SIG-M5 treated with dmso at 0.1 percent for 504 hours (cell line): ENCODE measurements at regions not wholly inside any gene's neighbourhood (a gene's known extent, or its start where the extent isn't known, plus 50 kb on each side); places are given as distances from the start of the nearest gene placed in this dataset.
"Not testable (repeated sequence)": the region's sequence is repeated elsewhere in the genome, so short reads cannot be mapped to it uniquely, and the experiment has no call there.

Experiments
- DNase-seq: peaks from one replicate; lab custom pipeline; 2025; ENCODE audit not compliant: unreplicated experiment; lab: John Stamatoyannopoulos, UW

DNA sequence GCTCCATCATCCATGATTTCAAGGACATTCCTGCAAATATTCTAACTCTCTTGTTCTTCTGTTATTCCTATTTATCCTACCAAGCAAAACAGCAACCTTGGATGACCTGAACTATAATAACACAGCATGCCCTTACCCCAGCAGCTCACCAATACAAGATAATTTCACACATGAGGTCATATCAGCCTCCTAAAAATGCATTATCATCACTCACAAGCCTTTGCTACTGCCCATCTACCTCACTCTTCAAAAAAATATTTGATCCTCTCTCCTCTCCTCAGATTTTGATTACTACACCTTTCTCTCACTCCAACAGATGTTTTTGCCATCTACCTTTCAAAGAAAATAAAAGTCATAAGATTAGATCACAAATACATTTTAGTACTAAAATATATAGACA lies 777.6 kb upstream of the NCAM2 start:
- DNase-seq, result no peak

DNA sequence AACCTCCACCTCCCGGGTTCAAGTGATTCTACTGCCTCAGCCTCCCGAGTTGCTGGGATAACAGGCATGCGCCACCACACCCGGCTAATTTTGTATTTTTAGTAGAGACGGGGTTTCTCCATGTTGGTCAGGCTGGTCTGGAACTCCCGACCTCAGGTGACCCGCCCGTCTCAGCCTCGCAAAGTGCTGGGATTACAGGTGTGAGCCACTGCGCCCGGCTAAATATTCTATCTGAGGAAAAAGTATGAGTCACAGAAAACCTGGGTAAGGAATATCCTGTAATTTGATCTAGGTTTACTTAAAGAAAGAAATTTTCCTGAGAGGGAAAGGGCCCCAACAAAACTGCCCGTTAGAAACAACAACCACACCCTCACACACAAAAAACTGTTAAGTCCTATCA lies 776.2 kb upstream of the NCAM2 start:
- DNase-seq, result not testable (repeated sequence)

DNA sequence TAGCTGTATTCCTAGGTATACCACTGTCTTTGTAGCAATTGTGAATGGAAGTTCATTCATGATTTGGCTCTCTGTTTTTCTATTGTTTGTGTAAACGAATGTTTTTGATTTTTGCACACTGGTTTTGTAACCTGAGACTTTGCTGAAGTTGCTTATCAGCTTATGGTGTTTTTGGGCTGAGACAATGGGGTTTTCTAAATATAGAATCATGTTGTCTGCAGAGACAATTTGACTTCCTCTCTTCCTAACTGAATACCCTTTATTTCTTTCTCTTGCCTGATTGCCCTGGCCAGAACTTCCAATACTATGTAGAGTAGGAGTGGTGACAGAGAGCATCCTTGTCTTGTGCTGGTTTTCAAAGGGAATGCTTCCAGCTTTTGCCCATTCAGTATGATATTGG lies 761.6 kb upstream of the NCAM2 start:
- DNase-seq, result not testable (repeated sequence)

DNA sequence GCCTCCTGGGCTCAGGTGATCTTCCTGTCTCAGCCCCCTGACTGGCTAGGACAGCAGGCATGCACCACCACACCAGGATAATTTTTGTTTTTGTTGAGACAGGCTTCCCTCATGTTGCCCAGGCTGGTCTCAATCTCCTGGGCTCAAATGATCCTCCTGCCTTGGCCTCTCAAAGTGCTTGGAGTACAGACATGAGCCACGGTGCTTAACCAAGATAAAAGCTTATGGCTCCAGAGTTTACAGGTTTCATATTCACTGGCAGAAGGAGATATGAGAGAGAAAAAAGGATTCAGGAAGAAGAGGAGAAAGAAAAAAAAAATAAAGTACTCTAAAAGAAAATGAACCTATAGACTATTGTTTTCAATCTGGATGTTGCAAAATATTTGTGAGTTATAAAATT lies 748.8 kb upstream of the NCAM2 start:
- DNase-seq, result no peak

DNA sequence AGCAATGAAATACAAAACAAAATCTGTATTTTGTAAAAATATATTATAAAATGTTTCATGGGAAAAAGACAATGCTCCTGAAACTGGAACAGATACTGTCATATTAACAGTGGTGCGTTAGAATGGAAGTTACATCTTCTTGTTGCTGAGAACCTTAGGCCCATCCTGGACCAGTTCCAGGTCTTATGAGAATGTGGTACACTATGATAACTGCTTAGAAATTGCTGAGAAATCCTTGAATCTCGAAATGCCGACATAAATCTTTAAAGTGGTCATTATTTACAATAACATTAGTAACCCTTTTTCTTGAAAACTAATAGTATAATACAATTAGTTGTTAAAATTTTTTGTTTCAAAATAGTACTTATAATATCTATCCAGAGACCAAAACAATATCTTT lies 747.9 kb upstream of the NCAM2 start:
- no peak for DNase-seq

DNA sequence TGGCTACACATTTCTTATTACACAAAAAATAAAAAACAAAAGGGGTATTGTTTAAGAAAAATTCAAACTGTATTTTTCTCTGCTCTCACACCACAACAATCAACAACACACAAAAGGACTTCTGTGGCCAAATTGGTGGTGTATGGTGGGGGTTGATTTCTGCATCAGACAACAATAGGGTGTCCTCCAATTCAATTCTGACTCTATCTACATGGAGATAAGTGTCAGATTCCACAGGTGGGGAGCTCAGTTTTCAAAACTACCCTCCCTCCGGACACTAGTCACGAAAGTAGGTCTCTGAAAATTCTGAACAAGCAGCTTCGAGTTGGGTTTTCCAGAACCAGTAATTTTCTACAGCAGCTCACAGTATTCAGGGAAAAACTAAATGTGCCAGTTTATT lies 744.9 kb upstream of the NCAM2 start:
- DNase-seq, result no peak

DNA sequence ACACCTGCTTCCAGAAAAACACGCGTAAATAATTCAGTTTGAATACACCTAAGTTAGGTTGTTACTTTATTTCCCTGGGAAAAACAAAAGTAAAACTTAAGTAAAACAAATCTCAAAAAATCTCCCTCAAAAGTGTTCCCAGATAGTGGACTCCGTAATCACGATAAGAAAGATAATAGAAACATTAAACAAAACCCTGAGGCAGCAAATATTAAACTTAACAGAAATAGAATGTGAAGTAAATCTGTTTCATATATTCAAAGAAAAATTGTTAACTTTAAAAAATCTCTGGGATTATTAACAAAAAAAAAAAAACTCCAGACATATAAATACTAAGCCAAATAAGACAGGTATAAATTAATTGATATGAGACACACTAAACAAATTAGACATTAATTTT lies 743.2 kb upstream of the NCAM2 start:
- DNase-seq, result no peak

DNA sequence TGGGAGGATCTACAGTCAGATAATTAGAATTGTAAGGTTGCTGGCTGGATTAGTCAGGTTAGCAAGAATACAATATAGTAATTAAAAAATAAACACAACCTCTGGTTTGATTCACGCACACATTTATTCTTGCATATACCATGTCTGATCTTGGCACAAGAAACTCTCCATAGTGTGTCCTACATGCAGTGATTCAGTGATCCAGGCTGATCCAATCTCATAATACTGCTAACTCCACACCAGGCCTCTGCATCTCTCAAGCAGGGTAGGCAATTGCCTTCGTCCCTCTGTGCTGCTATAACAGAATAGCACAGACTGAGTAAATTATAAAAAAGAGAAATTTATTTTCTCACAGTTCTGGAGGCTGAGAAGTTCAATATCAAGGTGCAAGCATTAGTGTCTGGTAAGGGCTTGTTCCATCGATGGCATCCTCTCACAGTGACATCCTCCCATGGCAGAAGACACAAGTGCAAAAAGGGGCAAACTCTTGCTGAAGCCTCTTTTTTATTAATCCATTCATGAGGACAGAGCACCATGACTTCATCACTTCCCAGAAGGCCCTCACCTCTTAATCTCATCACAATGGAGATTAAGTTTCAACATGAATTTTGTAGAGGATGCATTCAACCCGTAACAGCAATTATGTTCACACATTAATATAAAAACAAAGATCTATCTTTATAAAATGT lies 741.0 kb upstream of the NCAM2 start:
- DNase-seq, result no peak

DNA sequence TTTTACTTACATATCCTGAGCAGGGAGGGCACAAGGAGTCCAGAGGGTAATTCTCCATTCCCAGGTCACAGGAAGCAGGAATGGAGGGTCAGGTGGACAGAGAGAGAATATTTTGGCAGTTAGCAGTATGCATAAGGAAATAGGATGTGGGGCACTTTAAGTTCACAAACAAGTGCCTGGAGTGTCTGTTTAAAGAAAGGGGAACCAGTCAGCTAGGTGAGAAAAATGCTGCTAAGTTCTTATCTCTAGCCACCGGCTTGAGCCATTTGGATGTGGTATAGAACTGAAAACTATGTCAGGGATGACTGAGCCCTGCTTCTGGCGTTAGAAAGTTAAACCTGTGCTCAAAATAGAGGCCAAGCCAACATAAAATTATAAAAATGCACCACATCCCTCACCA lies 739.7 kb upstream of the NCAM2 start:
- DNase-seq, result peak; percentile 2

DNA sequence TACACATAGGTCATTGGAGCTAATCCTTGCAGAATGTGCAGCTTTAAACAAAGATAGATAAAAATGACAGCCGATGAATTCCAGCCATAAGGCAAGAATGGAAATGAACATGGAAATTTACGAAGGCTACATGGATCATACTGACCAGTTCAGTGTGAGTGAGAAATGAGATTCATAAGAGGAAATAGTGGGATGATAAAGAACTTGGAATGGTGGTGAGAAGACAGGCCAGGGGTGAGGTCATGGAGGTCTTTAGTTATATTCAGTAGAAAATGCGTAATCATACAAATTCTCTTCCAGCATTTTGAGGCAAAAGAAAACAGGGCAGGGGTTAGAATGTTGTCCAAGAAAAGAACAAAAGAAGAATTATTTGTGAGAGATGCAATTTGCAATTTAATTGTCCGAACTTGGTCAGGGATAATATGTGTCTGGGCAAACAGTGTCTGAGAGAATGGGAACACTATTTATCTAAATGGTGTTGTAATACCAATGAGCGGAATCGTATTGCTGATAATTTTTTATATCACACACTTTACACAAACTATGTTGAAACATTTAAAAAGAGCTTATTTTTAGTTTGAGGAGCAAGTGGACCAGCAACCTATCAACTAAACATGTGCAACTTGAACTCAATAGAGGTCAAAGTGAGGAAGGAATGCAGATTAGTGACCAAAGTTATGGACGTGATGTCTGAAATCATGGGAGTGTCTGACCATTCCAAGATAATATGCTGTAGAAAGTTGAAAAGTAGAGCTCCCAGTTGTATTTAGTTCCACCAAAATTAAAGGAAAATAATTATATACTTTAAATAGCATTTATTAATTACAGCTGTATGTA lies 739.0 kb upstream of the NCAM2 start:
- no peak for DNase-seq

DNA sequence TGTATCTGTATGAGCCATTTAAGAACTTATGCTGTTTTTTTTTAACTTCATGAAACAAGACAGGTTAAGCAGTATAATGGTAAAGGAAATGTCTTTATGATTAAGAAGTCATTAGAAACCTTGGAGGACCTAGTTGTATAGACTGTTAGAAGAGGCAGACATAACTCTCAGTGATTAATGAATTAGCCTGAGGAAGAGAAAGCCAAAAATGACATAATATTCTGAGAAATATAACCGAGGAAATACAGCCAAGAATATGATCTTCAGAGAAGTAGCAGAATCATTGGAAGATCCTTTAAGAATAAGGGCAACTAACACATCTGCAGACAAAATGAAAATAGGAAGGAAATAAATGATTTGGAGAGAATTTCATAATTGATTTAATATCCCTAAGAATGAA lies 738.1 kb upstream of the NCAM2 start:
- DNase-seq, result no peak

DNA sequence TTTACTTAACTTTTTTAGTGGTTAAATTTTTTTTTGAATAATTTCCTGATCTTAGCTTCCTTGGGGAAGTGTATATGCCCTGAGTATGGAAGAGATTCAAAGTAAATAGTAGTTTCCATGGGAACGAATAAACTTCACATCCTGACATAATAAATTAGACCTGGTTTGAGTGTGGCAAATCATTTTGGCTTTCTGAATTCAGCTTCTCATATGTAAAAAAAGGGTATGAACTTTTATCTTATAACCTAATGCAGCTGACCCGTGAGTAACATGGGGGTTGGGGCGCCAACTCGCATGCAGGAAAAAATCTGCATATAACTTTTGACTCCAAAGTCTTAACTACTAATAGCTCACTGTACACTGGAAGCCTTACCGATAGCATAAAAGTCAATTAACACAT lies 736.8 kb upstream of the NCAM2 start:
- DNase-seq, result no peak

DNA sequence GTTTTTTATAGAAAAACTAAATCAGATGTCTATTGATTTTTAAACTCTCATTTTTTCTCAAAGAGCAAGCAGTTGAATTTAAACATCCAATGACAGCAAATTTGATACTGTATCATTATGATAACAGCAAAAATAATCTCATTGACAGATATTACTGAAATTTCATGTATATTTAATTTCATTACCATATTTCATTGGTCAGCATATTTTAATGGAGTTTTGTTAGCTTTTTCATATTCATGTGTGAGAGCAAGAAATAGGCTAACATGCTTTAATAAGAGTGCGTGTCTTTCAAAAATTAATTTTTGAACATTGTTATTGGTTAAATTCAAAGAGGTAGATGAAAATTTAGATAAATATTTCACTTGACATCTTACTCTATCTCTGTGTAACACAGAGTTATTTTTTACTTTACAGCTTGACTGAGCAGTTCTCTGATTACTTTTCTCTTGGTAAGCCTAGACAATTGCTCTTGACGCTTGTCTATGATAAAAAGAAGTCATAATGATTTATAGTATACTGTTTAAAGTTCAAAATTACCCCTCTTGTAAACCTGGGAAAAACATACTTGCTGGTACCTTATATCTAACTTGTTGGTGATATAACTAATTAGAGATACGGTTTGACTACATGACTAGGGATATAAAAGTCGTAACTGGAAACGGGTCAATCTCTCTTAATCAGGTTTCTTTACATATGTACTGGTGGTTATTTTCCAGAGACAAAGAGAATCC lies 732.3 kb upstream of the NCAM2 start:
- DNase-seq, result no peak

DNA sequence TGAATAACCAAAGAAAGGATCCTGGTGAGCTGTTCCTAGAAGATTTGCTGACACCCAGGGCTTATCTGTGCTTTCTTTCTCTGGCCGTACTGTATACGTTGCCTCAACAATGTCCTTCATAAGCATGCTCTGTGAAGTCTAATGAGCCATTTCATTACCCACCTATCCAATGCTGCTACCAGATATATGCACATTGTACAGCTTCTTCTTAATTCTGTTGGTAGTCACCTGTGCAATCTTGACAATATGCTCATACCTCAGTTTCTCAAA lies 731.8 kb upstream of the NCAM2 start:
- no peak for DNase-seq

DNA sequence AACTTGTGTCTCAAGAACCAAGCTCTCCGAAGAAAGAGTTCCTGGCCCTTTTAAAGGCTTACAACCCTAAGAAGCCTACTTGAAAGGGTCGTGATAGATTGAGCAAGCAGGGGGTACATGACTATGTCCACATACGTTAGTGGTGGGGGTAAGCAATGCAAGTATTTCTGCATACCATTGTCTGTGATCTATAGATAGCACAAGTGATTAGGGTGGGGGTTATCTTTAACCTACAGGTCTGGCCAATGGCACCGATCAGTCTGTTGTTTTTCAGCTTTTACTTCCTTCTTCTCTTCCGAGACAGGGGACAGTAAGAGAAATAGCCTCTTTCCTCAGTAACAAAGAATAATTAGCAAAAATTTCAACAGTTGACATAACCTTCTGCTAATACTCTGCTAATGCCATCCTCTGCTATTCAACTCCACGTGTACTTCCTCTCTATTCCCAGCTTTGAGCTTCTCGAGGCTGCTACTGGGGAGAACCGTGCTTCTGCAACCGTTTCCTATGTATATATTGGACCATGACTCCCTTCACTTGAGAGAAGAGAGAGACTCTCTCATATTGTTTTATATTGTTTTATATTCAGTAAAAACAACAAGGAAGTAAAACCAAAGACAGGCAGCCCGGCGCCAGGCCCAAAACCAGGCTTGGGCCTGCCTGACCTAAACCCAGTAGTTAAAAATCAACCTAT lies 727.7 kb upstream of the NCAM2 start:
- no peak for DNase-seq

DNA sequence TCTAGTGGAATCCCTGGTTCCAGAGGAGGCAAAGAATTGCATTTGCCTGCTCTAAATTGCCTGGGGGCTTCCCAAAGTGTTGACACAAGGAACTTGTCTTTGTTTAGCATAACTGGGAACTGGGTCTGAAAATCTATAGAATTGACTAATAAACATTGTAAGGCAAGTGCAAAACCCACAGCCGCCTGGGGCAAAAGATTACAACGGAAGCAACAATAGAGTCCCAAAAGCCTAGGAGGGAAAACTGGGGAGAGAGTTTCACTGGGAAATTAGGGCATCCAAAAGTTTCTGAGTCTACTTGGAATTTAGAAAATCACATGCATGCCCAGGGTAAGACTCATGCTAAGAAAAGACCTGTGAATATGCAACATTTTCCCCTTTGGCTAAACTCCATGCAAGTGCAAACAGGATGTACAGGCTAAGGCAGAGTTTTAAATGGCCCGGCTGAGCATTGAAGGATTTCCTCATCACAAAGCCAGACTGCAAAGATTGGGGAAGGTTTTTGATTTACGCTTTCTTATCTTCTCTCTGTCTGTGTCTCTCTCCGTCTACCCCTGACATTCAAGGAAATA lies 725.3 kb upstream of the NCAM2 start:
- no peak for DNase-seq

DNA sequence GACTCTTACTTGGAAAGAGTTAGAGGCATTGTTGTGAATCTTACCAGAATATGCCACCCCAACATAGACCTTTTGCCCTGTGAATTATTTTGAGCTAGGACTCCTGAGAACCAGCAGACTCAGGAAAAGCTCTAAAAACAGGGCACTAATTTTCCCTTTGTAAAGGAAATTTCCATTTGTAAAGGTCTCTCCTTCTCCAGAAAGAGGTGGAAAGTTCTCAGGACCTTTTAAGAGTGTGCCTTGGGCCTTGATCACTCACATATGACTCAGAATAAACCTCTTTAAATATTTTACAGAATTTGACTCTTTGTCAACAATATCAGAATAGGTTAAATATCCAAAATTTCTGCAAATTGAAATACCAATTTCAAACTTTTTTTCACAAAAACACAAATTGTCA lies 721.8 kb upstream of the NCAM2 start:
- DNase-seq, result no peak

DNA sequence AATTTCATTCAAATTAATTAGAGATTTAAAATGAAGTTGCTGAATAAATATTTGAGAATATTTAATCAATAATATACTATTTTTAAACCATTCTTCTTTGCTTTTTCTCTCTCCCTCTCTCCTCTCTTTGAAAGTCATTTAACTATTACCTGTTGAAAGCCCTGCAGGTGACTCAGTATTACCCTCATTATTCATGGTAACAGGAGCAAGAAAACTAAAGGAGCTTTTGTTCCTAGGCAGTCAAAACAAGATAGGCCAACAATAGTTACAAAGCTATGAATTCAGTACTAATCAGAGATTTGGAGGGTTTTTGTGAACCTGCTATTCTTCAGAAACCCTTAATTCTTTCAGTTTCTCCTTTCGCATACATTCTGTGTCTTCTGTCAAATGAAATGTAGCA lies 721.3 kb upstream of the NCAM2 start:
- DNase-seq, result no peak

DNA sequence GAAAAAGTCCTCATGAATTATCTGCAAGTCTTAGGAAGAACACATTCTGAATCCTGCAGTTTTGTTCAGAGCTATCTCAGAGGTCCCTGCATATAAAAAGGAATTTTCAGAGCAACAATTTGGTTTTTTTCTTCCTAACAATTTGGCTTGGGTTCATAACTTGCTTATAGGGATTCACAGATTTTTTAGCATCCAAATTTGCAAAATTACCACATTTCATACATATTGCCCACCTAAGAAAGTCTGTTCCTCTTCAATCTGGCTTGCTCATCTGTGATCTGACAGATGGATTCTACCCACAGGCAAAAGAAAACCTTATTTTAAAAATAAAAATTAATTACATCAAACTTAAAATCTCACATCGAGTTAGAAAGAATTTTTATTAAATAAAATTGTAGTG lies 714.4 kb upstream of the NCAM2 start:
- no peak for DNase-seq

DNA sequence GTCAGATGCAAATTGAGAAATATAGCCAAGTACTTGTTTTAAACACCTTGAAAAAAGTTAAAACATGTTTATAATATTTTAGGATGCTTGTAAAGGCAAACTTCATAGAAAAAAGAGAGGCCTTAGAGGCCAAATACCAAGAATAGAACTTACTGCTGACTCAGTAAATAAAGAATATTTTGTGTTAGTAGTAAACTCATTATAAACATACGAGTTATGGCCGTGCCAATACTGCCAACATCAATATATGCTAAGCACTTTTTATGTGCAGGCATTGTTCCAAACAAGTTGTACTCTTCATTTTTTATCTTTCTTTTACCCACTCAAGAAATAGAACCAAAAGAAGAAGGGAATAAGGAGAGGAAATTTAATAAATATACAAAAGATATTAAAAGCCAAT lies 705.9 kb upstream of the NCAM2 start:
- no peak for DNase-seq

DNA sequence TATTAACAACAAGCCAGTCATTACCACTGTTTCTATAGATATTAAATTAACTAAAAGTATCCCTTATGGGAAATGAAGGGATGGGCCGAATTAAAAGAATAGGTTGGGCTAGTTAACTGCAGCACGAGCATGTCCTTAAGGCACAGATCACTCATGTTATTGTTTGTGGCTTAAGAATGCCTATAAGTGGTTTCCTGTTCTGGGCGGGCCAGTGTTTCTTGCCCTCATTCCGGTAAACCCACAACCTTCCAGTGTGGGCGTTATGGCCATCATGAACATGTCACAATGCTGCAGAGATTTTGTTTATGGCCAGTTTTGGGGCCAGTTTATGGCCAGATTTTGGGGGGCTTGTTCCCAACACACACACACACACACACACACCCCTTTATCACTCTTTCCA lies 705.4 kb upstream of the NCAM2 start:
- not testable (repeated sequence) for DNase-seq
